H9 (cell line): ENCODE measurements at regions not wholly inside any gene's neighbourhood (a gene's known extent, or its start where the extent isn't known, plus 50 kb on each side); places are given as distances from the start of the nearest gene placed in this dataset.

Source experiments
- DNase-seq: peaks from one replicate; pipeline ENCODE4 v3.0.0-alpha.2; 2017
- H2AFZ ChIP-seq: one replicate; pipeline ENCODE4 v1.6.1; 2013; ENCODE audit warnings: mild to moderate bottlenecking, low read length, control low read depth, moderate library complexity
- H2AK5ac ChIP-seq: 2 replicates; pipeline ENCODE4 v1.6.1; 2013; ENCODE audit warnings: low read length, control low read depth, mixed read lengths; ENCODE audit not compliant: insufficient read length
- H2BK120ac ChIP-seq: one replicate; pipeline ENCODE4 v1.6.1; 2013; ENCODE audit warnings: low read depth, mild to moderate bottlenecking, low read length, control low read depth, inconsistent platforms; ENCODE audit not compliant: poor library complexity, severe bottlenecking
- H2BK12ac ChIP-seq: 2 replicates; pipeline ENCODE4 v1.6.1; 2013; ENCODE audit warnings: low read length, control low read depth, mixed read lengths, low read depth; ENCODE audit not compliant: insufficient read length
- H2BK15ac ChIP-seq: 2 replicates; pipeline ENCODE4 v1.6.1; 2013; ENCODE audit warnings: low read depth, low read length, control low read depth
- H2BK20ac ChIP-seq: one replicate; pipeline ENCODE4 v1.6.1; 2013; ENCODE audit warnings: low read depth, mild to moderate bottlenecking, low read length, control low read depth, inconsistent platforms; ENCODE audit not compliant: poor library complexity, severe bottlenecking
- H2BK5ac ChIP-seq: 2 replicates; pipeline ENCODE4 v1.6.1; 2013; ENCODE audit warnings: low read length, control low read depth, mixed read lengths; ENCODE audit not compliant: insufficient read length
- H3K14ac ChIP-seq: 2 replicates; pipeline ENCODE4 v1.6.1; 2013; ENCODE audit warnings: low read length, control low read depth; ENCODE audit not compliant: insufficient read depth
- H3K18ac ChIP-seq: 2 replicates; pipeline ENCODE4 v1.6.1; 2013; ENCODE audit warnings: low read depth, mild to moderate bottlenecking, mixed read lengths, low read length, control low read depth; ENCODE audit not compliant: insufficient read length
- H3K23ac ChIP-seq: 2 replicates; pipeline ENCODE4 v1.6.1; 2013; ENCODE audit warnings: low read length, control low read depth, mixed read lengths, low read depth; ENCODE audit not compliant: insufficient read length
- H3K23me2 ChIP-seq: 2 replicates; pipeline ENCODE4 v1.6.1; 2013; ENCODE audit warnings: low read depth, mild to moderate bottlenecking, mixed read lengths, low read length, control low read depth; ENCODE audit not compliant: insufficient read length, poor library complexity, severe bottlenecking
- H3K27ac ChIP-seq: 2 replicates; pipeline ENCODE4 v1.5.1; 2013; ENCODE audit warnings: low read length, control low read depth, mixed read lengths, low read depth; ENCODE audit not compliant: insufficient read length
- H3K27me3 ChIP-seq: 2 replicates; pipeline ENCODE4 v1.6.1; 2013; ENCODE audit warnings: low read length, control low read depth, inconsistent platforms; ENCODE audit not compliant: insufficient read depth
- H3K4ac ChIP-seq: 2 replicates; pipeline ENCODE4 v1.6.1; 2013; ENCODE audit warnings: low read depth, mild to moderate bottlenecking, control low read depth, inconsistent platforms, low read length, moderate library complexity
- H3K4me1 ChIP-seq: 2 replicates; pipeline ENCODE4 v1.6.1; 2013; ENCODE audit warnings: low read length, control low read depth, inconsistent platforms; ENCODE audit not compliant: insufficient read depth
- H3K4me2 ChIP-seq: 2 replicates; pipeline ENCODE4 v1.6.1; 2013; ENCODE audit warnings: low read length, control low read depth, mixed read lengths; ENCODE audit not compliant: insufficient read length, insufficient read depth
- H3K56ac ChIP-seq: 2 replicates; pipeline ENCODE4 v1.6.1; 2013; ENCODE audit warnings: low read depth, mild to moderate bottlenecking, mixed read lengths, low read length, control low read depth; ENCODE audit not compliant: insufficient read length
- H3K79me1 ChIP-seq: 2 replicates; pipeline ENCODE4 v1.6.1; 2013; ENCODE audit warnings: low read depth, mild to moderate bottlenecking, moderate library complexity, low read length, control low read depth, inconsistent platforms; ENCODE audit not compliant: insufficient read depth, poor library complexity, severe bottlenecking
- H3K79me2 ChIP-seq: 2 replicates; pipeline ENCODE4 v1.6.1; 2013; ENCODE audit warnings: low read length, control low read depth, inconsistent platforms; ENCODE audit not compliant: insufficient read depth
- H3K9ac ChIP-seq: 2 replicates; pipeline ENCODE4 v1.6.1; 2013; ENCODE audit warnings: low read length, control low read depth, mixed read lengths; ENCODE audit not compliant: insufficient read length; ENCODE audit errors: extremely low read depth
- H3K9me3 ChIP-seq: one replicate; pipeline ENCODE4 v1.6.1; 2013; ENCODE audit warnings: low read depth, low read length, inconsistent platforms; ENCODE audit not compliant: control insufficient read depth
- H3T11ph ChIP-seq: one replicate; pipeline ENCODE4 v1.6.1; 2013; ENCODE audit warnings: mild to moderate bottlenecking, low read length, control low read depth, inconsistent platforms
- H4K20me1 ChIP-seq: one replicate; pipeline ENCODE4 v1.6.1; 2013; ENCODE audit not compliant: control insufficient read depth, insufficient read length, insufficient read depth
- H4K5ac ChIP-seq: 2 replicates; pipeline ENCODE4 v1.6.1; 2013; ENCODE audit warnings: low read depth, mild to moderate bottlenecking, mixed read lengths, low read length, control low read depth; ENCODE audit not compliant: insufficient read length
- H4K8ac ChIP-seq: replicated peaks from 2 replicates; pipeline ENCODE4 v1.6.1; 2013; ENCODE audit warnings: low read length, control low read depth, mixed read lengths, low read depth; ENCODE audit not compliant: insufficient read length
- H4K91ac ChIP-seq: 2 replicates; pipeline ENCODE4 v1.6.1; 2013; ENCODE audit warnings: low read depth, mild to moderate bottlenecking, moderate library complexity, mixed read lengths, low read length, control low read depth; ENCODE audit not compliant: insufficient read length
- H3K27ac Mint-ChIP-seq, 3 experiments: 2 replicates in 2 of 3; 3 replicates in 1 of 3; pipeline ENCODE4 v1.8.0; 2020 to 2021; ENCODE audit warnings: mixed read lengths in 3 of 3, mild to moderate bottlenecking in 1 of 3, moderate library complexity in 1 of 3
- H3K27me3 Mint-ChIP-seq: 2 replicates; pipeline ENCODE4 v1.8.0; 2021; ENCODE audit warnings: low read depth, mild to moderate bottlenecking, moderate library complexity, mixed read lengths
- H3K36me3 Mint-ChIP-seq, 3 experiments: 2 replicates in 2 of 3; 3 replicates in 1 of 3; pipeline ENCODE4 v1.8.0; 2020 to 2021; ENCODE audit warnings: low read depth in 3 of 3, mixed read lengths in 3 of 3; ENCODE audit not compliant: insufficient read depth in 1 of 3
- H3K4me1 Mint-ChIP-seq, 2 experiments: 2 replicates each; pipeline ENCODE4 v1.8.0; 2020; ENCODE audit warnings: mixed read lengths in 2 of 2
- H3K4me3 Mint-ChIP-seq, 2 experiments: 2 replicates in 1 of 2; 3 replicates in 1 of 2; pipeline ENCODE4 v1.8.0; 2020 to 2021; ENCODE audit warnings: mild to moderate bottlenecking in 2 of 2, mixed read lengths in 2 of 2, moderate library complexity in 1 of 2
- H3K9me3 Mint-ChIP-seq, 2 experiments: 2 replicates in 1 of 2; 3 replicates in 1 of 2; pipeline ENCODE4 v1.8.0; 2020; ENCODE audit warnings: mild to moderate bottlenecking in 2 of 2, mixed read lengths in 2 of 2, moderate library complexity in 1 of 2
- CTCF ChIP-seq: fragments of 200-600 bp; sonication (generic); conservative IDR thresholded peaks from 3 replicates; pipeline ENCODE4 v1.8.0; 2021; ENCODE audit warnings: antibody characterized with exemption, mild to moderate bottlenecking
- WGBS: extraction: QIAGEN DNeasy Blood & Tissue Kit; methylation state at CpG from one replicate; pipeline ENCODE4 v1.1.7; 2013; ENCODE audit warnings: missing lambda C conversion rate, low lambda C conversion rate, mixed read lengths; ENCODE audit not compliant: insufficient read length; ENCODE audit errors: extremely low coverage; 5-methylcytosine and 5-hydroxymethylcytosine counted together

- H3K4me1 ChIP-seq: no peaks in the 10 kb centered on the region
- no peak overlapping the region for H4K8ac ChIP-seq
- H3K9ac ChIP-seq: no peak overlapping the region
- DNase-seq: no peak
- Mint-ChIP-seq H3K4me3 (no peak overlapping the region), H3K36me3 (no peaks in the 10 kb centered on the region), H3K9me3 (no peaks in the 10 kb centered on the region; a peak in 1 of 5 replicates), H3K27ac (no peak overlapping the region), H3K27me3 (no peaks in the 10 kb centered on the region), H3K4me1 (peaks cover 7 to 11% of the 10 kb centered on the region in 2 experiments)
- TF ChIP-seq CTCF: no peak
- WGBS: no CpG with 5 or more reads among the region's 2 CpGs
- no peaks in the 10 kb centered on the region for H3K27me3 ChIP-seq
- H3K23ac ChIP-seq: no peak overlapping the region
- H3K23me2 ChIP-seq: no peaks in the 10 kb centered on the region
- no peak overlapping the region for H3K18ac ChIP-seq
- H3K79me1 ChIP-seq: no peaks in the 10 kb centered on the region
- no peaks in the 10 kb centered on the region for H4K20me1 ChIP-seq
- no peak overlapping the region for H2BK5ac ChIP-seq
- no peak overlapping the region for H3K4me2 ChIP-seq
- no peak overlapping the region for H2BK20ac ChIP-seq
- no peaks in the 10 kb centered on the region for H3K9me3 ChIP-seq
- no peak overlapping the region for H3K14ac ChIP-seq
- H3T11ph ChIP-seq: no peak overlapping the region
- H2BK12ac ChIP-seq: no peak overlapping the region
- no peak overlapping the region for H2BK120ac ChIP-seq
- H3K4ac ChIP-seq: no peak overlapping the region
- no peak overlapping the region for H2AFZ ChIP-seq
- no peak overlapping the region for H2AK5ac ChIP-seq
- no peak overlapping the region for H3K27ac ChIP-seq
- H4K5ac ChIP-seq: no peak overlapping the region
- no peak overlapping the region for H2BK15ac ChIP-seq
- H3K56ac ChIP-seq: no peak overlapping the region
- H4K91ac ChIP-seq: no peak overlapping the region
- no peaks in the 10 kb centered on the region for H3K79me2 ChIP-seq
Measured at GRCh38 chr6:114619621-114620200, 276.9 kb upstream of the HS3ST5 start.
